ENCODE measurements at regions not wholly inside any gene's neighbourhood (a gene's known extent, or its start where the extent isn't known, plus 50 kb on each side); places are given as distances from the start of the nearest gene placed in this dataset.
"Not testable (repeated sequence)": the region's sequence is repeated elsewhere in the genome, so short reads cannot be mapped to it uniquely, and the experiment has no call there.

DNA sequence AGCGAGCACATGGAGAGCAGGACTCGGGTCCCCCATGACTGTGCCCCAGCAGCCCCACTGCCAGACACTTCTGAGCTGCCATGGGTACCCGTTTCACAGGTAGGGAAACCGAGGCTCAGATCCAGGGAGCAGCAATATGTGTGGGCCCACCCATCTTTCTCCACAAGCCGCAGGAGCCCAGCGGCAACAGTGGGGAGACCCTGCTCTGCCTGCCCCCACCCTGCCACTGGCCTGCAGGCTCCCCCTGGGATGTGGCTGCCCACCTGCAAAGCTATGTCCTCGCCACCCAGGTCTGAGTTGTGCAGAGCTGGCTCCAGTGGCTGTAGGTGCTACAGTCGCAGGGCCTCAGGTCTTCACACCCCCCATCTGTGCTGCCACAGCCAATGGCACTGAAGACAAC is 50.6 kb upstream of the C1QTNF9B start:
- no peak for DNase-seq

DNA sequence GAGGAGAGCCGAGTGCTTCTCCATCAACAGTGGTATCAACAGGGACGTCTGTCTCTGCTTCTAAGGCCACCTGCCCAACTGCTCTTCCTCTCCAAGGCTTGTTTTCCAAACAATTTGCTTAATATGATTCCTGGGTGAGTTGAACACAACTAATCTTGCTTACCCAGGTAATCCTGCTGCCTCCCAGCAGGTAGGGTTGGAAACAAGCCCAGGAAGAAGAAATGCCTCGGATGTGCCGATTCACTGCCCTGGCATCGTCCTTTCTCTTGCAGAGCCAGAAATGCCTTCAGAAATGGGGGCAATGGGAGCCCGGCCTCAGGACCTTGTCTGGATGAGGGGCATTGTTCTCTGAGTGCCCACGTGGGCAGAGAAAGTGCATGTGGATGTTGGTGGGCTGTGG is 51.9 kb upstream of the C1QTNF9B start:
- DNase-seq, result no peak

DNA sequence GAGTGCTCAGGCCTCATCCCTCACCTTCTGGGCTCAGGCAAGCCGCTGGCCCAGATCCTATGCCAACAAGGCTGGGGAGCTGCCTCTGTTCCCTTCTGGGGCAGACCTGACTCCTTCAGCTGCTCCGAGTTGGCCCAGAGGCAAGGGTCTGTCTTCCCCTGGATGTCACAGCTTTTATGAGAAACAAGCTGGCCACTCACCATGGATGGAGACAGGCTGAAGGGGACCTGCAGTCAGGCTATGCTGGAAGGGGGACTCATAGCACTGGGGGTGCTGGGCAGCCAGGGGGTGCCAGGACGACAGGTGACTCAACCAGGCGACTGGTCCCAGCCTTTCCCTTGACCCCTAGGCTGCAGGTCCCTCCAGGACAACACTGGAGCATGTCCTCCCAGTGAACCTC is 52.4 kb upstream of the C1QTNF9B start:
- DNase-seq, result no peak

DNA sequence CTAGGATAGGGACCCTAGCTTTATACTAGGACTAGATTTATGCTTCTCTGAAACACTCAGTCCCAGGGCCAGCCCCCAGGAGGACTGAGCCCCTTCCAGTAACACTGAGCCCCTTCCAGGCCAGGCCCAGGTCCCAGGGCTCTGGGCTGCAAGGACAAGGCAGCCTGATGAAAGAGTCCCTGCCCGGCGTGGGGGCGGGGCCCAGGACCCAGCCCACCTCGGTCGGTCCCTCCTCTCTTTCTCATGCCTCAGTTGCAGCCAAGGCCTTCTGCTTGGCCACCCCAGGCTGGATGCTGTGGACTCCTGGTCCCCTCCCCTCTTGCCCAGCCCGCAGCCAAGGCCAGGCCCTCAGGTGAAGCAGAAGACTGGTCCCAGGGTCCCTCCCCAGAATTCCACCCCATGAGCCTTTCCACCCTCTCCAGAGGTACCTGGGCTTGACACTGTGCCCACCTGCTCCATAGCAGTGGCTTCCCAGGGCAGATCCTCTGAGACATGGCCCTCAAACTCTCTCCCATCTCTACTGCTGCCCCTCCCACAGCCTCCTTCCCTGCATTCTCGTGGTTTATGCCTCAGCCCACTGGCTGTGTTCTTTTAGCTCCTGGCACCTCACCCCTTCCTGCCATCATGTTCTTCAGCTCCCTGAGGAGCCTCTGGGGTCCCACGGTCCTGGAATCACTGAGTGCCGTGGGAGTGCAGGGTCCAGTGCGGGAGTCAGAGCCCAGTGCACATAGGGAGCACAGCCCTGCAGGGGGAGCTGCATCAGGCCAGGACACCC is 53.6 kb upstream of the C1QTNF9B start:
- DNase-seq, result no peak

DNA sequence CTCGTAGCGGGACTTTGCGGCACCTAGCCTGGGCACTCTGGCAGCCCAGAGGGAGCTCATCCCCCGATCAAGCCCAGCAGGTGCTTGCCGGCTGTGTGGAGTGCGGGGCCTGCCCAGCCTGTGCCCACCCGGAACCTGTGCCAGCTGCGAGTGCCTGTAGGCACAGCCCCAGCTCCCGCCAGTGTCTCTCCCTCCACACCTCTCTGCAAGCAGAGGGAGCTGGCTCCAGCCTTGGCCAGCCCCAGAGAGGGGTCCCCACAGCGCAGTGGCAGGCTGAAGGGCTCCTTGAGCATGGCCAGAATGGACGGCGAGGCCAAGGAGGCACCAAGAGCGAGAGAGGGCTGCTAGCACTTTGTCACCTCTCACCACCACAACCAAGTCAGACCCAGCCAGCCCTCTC is 55.5 kb upstream of the C1QTNF9B start:
- DNase-seq, result no peak

DNA sequence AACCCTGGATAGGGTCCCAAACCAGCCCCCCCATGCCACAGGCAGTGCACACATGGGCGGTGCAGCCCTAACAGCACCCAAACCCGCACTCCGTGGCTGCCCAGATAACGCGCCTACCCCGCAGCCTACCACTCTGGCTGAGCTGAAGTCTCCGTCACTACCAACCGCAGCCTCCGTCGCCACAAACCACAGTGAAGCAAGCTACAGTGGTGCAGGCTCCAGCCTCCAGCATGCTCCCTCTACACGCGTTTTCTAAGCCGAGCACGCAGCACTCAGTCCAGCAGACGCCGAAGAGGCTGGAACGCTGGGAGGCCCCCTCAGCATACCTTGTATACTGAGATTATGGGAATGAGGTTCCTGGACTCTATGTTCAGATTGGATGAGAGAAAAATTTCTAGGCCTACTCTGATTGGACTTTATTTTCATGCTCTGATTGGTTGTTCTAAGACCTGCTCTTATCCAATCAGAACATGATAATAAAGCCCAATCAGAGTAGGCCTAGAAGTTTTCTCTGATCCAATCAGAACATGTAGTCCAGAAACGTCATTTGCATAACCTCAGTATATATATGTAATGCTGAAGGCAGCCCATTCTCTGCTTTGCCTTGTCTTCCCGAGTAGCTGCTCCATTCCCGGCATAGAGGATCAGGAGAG is 56.7 kb upstream of the C1QTNF9B start:
- no peak for DNase-seq

DNA sequence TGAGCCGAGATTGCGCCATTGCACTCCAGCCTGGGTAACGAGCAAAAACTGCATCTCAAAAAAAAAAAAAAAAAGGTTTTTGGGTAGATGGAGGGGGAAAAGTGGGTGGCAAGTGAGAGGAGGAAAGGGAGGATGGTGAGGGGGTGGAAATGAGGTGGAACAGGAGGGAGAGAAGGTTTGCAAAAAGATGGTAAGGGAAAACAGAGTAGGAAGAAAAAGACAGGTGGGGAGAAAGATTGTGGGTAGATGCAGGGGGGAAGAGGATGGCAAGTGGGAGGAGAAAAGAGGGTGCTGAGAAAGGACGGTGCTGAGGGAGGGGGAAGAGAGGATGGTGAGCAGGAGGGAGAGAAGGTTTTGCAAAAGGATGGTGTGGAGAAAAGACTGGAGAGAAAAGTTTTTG is 57.8 kb upstream of the C1QTNF9B start:
- no peak for DNase-seq

DNA sequence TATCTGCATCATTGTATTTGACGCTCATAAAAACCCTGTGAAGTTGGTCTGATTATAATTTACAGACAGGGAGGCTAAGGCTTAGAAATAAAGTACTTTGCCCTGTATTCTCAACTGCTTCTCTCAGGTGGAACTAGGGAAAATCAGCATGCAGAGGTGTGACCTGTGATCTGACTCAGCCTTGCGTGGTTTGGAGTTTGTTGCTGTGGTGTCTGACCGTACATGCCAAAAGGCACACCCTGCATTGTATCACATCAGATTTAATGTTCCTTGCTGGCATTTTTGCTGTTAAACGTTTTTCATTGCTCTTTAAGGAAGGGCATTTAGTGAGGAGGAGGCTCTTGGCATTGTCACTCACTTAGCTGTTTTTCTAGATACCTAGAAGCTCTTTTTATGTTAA is 58.8 kb upstream of the C1QTNF9B start:
- DNase-seq, result no peak

DNA sequence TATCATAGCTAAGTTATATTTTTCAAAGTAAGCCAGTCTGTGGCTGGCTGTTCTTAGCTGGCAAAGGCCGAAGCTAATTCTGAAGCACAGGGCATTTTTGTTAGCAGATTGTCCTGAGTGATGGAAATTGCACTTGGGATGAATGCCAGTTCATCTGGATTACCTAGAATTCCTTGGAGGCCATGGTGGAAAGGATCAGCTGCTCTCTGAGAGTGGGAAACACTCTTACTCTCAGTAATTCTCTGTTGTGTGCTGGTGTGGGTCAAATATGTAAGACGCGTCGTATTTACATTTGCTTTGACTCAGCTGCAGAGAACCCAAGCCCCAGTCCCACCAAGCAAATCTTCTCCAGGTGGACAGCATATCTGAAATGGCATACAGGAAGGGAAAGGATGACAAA is 60.7 kb upstream of the C1QTNF9B start:
- no peak for DNase-seq

DNA sequence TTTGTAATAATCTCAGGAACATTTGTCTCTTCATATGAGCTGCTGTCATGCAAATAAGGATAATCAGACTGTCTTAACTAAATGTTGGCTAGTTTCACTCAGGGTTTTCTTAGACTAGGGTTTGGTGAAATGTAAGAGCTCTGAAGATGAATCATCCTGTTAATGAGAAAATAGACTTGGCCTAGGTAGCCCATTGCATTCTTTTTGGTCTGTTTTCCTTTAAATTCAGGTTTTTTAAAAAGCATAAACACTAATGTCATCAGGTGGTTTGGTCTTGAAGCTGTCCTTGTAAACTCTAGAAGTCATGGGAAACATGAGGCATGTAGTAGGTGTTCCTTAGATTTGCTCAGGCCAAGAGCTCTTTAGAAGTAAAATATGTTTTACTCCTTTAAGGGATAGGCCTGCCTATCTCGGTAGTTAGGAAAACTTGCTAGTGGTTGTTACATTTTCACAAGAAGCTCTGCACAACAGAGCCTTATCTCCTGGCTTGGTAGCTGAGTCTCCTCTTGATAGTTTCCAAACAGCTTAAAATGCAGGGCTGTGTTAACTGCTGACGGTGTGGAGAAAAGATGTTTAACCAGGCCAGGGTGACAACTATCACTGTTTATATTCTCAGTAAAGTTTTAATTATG is 62.0 kb upstream of the C1QTNF9B start:
- DNase-seq, result no peak

DNA sequence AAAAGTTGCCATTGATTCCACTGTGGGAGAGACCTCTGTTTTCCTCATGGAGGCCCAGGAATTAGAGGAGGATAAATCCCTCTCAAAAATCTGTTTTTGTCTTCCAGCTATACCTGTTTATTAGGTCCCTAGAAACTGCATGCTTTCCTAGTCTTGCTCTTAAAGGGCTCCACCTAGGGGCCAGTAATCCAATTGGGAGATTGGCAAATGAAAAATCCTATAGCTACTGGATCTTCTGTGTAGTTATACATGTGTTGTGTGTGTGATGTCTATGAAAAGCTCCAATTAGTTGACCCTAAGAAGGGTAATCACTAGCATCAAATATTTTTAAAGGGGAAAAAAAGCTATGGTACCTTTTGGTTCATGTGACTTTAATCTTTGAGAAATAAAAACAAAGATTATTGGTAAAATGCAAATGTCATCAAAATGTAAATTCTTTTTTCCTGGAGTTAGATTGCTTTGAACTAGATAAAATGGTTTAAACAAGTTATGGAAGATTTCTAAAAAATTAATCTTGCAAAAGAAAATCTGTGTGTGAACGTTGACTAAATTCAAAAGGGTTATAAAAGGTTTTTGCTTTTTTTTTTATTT is 63.4 kb upstream of the C1QTNF9B start:
- DNase-seq, result no peak

DNA sequence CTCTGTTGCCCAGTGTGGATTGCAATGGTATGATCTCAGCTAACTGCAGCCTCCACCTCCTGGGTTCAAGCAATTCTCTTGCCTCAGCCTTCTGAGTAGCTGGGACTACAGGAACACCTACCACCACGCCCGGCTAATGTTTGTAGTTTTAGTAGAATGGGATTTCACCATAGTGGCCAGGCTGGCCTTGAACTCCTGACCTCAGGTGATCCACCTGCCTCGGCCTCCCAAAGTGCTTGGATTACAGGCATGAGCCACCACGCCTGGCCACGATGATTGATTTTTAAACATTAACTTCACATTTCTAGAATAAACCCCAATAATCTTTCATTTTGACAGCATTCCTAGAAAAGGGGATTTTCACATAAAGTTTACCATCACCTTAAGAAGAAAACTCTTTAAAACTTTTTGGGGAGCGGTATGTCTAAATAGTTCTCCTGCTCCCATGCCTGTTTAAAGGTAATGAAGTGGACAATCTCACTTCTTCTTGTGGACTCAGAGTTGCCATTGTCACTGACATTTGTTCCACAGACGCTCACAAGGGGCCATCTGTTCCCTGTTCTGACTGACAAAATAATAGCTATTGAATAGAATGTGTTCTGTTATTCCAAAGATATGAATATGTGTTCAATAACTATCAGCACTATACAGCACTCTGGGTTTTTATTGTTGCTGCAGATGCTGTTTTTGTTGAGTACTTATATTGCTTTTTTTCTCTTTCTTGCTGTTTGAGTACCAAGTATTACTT is 66.1 kb upstream of the C1QTNF9B start:
- no peak for DNase-seq

DNA sequence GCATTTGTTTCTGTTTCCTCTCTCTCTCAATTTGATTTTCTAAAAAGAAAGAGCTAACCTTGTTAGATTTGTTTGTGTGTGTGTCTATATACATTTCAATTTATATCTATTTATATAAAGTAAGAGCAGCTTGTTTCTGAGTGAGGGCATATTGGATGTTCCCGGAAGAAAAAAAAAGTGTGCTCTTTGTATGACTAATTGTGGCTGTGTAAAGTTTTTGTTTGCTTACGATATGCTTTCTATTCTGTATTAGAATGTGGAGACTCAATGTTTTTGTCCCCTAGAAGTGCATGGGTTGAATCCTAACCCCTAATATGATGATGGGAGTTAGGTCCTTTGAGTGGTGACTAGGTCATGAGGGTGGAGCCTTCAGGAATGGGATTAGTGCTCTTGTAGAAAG is 66.6 kb upstream of the C1QTNF9B start:
- DNase-seq, result no peak

DNA sequence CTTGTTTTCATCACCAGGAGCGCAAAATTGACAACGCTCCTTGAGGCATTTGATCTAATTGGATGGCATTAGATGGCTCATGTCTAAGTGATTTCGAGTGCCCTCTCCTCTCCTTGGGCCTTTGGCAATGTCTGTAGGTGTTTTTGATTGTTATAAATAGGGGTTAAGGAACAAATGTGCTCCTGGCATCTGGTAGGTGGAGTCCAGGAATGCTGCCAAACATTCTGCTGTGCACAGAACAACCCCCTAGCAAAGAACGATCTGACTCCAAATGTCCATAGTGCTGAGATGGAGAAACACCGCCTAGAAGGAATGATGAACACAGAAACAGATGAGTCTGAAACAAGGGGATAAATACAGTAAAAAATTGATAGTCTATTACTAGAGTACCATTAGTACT is 68.0 kb upstream of the C1QTNF9B start:
- DNase-seq, result no peak

DNA sequence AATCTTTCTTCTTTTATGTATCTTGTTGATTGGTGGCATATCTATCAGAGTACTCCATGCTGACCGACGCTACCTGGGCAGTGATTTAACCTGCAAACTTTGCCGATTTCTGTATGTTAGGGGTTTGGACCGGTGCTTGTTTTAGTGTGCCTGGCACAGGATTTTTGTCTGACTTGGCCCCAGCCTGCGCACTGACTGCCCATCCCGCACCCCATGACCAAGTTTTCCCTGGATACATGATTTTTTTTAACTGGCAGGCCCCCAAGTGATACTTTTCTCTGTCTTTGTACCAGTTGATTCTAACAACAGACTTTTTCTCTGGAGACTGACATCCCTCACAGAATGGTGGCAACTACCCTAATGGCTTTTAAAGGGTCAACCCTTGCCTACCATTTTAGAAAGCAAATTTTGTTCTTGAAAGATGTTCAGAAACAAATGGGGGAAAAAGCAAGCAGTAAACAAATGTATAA is 69.0 kb upstream of the C1QTNF9B start:
- DNase-seq, result no peak

DNA sequence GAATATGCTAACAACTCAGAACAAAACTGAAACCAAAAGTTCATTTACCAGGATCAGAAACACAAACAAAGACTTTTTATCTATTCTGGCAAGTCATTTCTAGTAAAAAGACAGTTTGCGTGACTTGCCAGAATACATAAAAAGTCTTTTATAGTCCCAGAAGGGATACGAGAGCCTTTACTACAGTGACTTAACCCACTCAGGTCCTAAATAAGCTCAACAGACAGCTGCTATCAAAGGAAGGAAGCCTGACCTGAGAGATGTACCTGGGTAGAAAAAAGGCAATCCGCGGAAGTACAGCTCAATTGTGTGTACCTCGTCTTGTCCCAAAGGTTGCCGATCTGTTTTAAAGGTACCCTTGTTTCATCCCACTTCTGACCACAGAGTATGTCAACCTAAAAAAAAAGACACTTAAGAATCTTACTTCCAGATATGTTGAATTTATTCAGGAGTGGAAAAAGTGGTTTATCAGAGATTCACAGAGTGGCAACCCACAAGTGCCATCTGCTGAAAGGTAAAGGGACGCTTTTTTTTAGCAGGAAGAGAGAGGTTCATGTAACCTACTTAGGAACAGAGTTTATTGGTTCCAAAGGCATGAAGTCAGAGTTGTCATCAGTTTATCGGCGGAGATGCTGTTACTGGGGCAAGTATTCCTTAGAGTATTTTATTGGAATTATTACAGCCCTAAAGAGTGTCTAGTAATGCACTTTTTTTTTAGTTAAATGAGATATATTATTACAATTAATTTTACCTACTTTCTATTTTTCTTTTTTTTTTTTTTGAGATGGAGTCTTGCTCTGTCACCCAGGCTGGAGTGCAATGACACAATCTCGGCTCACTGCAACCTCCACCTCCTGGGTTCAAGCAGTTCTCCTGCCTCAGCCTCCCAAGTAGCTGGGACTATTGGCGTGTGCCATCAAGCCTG is 69.7 kb upstream of the C1QTNF9B start:
- no peak for DNase-seq

DNA sequence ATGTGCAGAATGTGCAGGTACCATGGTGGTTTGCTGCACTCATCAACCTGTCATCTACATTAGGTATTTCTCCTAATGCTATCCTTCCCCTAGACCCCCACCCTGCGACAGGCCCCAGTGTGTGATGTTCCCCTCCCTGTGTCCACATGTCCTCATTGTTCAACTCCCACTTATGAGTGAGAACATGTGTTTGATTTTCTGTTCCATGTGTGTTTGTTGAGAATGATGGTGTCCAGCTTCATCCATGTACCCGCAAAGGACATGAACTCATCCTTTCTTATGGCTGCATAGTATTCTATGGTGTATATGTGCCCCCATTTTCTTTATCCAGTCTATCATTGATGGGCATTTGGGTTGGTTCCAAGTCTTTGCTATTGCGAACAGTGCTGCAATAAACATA is 70.5 kb upstream of the C1QTNF9B start:
- DNase-seq, result not testable (repeated sequence)

DNA sequence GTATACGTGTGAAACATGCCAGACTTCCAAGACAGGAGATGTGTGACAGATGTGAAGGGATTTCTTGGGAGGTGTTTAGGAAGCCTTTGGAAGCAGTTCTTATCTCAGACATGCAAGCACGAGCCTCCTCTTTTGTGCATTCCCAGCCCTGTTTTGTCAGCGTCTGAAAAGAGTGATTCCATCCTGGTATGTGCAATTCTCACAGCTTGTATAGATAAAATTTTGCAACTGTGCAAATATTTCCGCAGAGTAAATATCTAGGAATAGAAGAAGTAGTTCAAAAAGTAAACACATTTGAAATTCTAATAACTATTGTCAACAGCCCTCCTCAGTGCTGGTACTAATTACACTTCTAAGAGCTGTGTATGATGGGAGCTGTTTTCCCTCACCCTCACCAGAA is 72.3 kb upstream of the C1QTNF9B start:
- no peak for DNase-seq

DNA sequence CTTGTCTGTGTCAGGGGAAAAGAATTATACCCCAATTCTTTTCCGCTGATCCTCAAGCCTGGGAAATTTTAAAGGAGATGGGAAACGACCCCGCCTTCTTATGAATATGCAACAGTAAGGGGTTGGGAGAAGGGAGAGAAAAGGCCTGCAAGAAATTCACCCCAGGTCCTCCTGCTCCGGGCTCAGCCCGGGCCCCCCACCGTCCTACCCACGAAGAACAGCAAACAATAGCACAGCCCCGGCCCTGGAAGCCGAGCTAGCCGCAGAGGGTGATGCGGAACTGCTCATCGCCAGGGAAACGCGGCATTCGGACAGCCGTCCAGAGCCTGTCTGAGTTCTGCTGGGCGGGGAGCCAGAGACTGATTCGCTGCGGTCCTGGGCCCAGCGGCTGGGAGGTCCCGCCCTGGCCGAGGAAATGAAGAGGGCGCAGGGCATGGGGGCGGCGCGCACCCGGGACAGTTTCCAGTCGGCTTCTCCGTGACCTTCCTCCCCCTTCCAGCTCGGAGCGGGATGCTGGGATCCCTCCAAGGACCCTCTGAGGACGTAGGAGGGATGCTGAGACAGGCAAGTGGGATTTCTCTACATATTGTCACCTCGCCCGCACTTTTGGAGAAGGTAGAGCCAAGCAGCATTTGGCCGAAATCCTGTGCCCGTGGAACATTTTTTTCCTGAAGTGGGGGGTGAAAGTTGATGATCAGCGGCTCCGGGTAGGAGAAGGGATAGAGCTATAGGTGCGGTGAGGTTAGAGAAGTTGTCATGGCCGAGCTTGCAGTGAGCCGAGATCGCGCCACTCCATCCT is 82.3 kb upstream of the C1QTNF9B start:
- no peak for DNase-seq

DNA sequence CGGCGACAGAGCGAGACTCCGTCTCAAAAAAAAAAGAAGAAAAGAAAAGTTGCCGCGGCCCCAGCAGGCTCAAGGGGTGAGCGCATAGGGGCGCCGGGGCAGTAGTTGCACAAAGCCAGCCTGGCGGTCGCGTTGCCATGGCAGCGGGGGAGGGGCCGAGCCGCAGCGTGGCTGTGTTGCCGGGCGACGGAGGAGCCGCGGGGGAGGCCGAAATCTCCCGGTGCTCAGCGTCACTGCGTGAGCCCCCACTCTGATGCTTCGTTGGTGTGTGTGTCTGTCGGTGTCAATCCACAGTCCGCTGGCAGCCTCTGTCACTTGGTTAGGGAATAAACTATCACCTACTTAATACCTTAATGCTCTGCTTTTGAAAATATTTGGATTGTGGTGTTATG is 82.9 kb upstream of the C1QTNF9B start:
- no peak for DNase-seq

DNA sequence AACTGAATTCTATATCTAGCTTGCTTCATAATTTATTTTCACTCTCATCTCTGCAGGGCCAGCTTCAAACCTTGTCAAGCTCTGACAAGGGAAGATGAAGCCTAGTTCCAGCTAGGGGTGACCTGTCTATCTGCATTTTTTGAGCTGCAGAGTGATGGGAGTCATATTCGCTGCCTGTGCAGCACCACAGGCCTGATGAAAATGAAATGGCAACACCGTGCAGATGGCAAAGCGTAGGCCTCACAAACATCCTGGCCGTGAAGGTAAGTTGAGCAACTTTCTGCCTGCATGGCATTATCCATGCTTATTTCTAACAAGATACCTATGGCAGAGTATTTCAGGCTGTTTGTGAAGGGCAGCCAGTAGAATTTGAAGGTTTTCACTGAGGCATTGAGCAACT is 86.4 kb upstream of the C1QTNF9B start:
- DNase-seq, result no peak
